H1 (cell line): ENCODE measurements at regions not wholly inside any gene's neighbourhood (a gene's known extent, or its start where the extent isn't known, plus 50 kb on each side); places are given as distances from the start of the nearest gene placed in this dataset.

Experiments used
- BRCA1 ChIP-seq: IDR thresholded peaks from 2 replicates; pipeline ENCODE4 v1.6.1; 2012; ENCODE audit warnings: low read depth, low read length, improper control_type of control experiment
- CBX8 ChIP-seq: fragments of 300-800, 300-1000 bp; sonication (generic); IDR thresholded peaks from 2 replicates; pipeline ENCODE4 v1.7.1; 2016; ENCODE audit warnings: low read depth, low read length, borderline replicate concordance
- EP300 ChIP-seq, 2 experiments: IDR thresholded peaks; 1 replicate in 1 of 2; 2 replicates in 1 of 2; pipeline ENCODE4 v1.6.1; 2011 to 2012; ENCODE audit warnings: low read depth in 2 of 2, low read length in 2 of 2, mild to moderate bottlenecking in 2 of 2, borderline replicate concordance in 1 of 2, inconsistent platforms in 1 of 2, moderate library complexity in 1 of 2
- HDAC6 ChIP-seq: IDR thresholded peaks from one replicate; pipeline ENCODE4 v1.7.1; 2012; ENCODE audit warnings: low read depth, mild to moderate bottlenecking, inconsistent platforms, low read length, moderate library complexity
- KDM4A ChIP-seq: IDR thresholded peaks from one replicate; pipeline ENCODE4 v1.7.1; 2012; ENCODE audit warnings: low read depth, mild to moderate bottlenecking, moderate library complexity, low read length, inconsistent platforms; ENCODE audit not compliant: severe bottlenecking
- POLR2AphosphoS5 ChIP-seq: IDR thresholded peaks from 2 replicates; pipeline ENCODE4 v1.6.1; 2011; ENCODE audit warnings: low read depth, low read length
- RAD21 ChIP-seq, 2 experiments: IDR thresholded peaks in 1 of 2; conservative IDR thresholded peaks in 1 of 2; 2 replicates each; pipeline ENCODE4 v1.6.1; 2011; ENCODE audit warnings: low read depth in 2 of 2, low read length in 2 of 2, improper control_type of control experiment in 1 of 2, inconsistent platforms in 1 of 2, mild to moderate bottlenecking in 1 of 2, moderate library complexity in 1 of 2

DNA sequence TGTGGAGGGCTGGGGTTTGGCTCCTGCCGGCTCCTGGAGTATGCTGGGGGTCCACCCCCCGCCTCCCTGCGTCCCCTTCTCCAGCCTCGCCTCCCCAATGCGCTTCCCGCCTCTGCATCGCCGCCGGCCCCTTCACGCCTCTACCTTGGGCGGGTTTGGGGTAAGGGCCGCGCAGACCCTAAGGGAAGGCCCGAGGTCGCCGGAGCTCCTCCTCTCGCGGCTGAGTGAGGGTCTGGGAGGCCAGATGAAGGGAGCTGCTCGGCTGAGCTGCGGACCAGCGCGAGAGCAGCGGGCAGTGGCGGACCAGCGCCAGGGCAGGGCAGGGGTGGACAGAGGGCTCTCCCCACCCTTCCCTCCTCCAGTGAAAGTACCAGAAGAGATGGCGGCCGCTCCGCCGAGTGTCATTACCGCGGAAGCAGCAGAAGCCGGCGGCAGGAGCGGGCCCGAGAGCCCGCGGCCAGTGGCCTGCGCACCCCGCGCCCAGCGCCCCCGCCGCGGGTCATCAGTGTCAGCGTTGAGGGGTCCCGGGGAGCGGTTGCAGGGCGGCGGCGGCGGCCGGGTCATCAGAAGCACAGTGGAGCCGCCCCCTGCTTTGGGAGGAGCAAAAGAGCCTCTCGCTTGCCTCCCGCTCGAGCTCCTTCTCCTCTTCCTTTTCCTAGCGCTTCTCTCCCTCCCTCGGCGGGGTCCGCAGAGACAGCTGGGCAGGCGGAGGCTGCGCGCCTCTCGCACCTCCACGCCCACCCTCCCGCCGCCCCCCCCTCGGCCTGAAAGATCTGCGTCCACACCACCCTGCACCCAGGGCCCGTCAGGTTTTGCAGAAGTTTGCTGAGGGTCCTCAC is 255.6 kb upstream of the CADM1 start (continued):
- TF ChIP-seq POLR2AphosphoS5: no peak
- peak; percentile 97 for TF ChIP-seq KDM4A
- TF ChIP-seq RAD21 (IDR thresholded peaks at IDR 0.05 in 1 of 2, conservative IDR thresholded peaks at IDR 0.05 in 1 of 2; ENCODE audit: low read depth in 2 of 2, low read length in 2 of 2): no peak
- no peak for TF ChIP-seq CBX8
- TF ChIP-seq EP300 (IDR thresholded peaks at IDR 0.05; ENCODE audit: borderline replicate concordance in 1 of 2, low read depth in 2 of 2, low read length in 2 of 2): no peak
- no peak for TF ChIP-seq HDAC6
- no peak for TF ChIP-seq BRCA1
